Epithelial cell of proximal tubule (primary cell): ENCODE measurements at regions not wholly inside any gene's neighbourhood (a gene's known extent, or its start where the extent isn't known, plus 50 kb on each side); places are given as distances from the start of the nearest gene placed in this dataset.

Experiments used
- DNase-seq: peaks from one replicate; pipeline ENCODE4 v3.0.0-alpha.2; 2011; ENCODE audit warnings: low read depth
- H3K4me3 ChIP-seq: 2 replicates; pipeline ENCODE4 v1.5.1; 2011; ENCODE audit warnings: low read depth, mild to moderate bottlenecking, low read length
- TF ChIP-seq, protein P1 (sequence below): conservative IDR thresholded peaks from 2 replicates; pipeline ENCODE4 v1.5.1; 2012; ENCODE audit warnings: low read depth, mild to moderate bottlenecking, low read length

DNA sequence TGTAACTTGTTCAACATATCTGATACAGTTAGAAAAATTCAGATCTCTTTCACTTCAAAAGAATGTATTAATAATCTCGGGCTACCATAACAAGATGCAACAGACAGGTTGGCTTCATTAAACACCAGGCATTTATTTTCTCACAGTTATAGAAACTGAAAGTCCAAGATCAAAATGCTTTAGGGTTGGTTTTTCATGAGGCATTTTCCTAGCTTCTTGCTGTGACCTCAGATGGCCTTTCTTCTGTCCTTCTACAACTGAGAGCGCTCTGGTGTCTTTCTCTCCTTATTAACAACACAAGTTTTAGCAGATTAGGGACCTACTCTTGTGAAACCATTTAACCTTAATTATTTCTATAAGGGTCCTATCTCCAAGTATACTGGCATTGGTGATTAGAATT is 452.5 kb downstream of the ZNF804A start:
- TF ChIP-seq, protein P1, sequence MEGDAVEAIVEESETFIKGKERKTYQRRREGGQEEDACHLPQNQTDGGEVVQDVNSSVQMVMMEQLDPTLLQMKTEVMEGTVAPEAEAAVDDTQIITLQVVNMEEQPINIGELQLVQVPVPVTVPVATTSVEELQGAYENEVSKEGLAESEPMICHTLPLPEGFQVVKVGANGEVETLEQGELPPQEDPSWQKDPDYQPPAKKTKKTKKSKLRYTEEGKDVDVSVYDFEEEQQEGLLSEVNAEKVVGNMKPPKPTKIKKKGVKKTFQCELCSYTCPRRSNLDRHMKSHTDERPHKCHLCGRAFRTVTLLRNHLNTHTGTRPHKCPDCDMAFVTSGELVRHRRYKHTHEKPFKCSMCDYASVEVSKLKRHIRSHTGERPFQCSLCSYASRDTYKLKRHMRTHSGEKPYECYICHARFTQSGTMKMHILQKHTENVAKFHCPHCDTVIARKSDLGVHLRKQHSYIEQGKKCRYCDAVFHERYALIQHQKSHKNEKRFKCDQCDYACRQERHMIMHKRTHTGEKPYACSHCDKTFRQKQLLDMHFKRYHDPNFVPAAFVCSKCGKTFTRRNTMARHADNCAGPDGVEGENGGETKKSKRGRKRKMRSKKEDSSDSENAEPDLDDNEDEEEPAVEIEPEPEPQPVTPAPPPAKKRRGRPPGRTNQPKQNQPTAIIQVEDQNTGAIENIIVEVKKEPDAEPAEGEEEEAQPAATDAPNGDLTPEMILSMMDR: no peak
- H3K4me3 ChIP-seq: no peak overlapping the region
- no peak for DNase-seq

DNA sequence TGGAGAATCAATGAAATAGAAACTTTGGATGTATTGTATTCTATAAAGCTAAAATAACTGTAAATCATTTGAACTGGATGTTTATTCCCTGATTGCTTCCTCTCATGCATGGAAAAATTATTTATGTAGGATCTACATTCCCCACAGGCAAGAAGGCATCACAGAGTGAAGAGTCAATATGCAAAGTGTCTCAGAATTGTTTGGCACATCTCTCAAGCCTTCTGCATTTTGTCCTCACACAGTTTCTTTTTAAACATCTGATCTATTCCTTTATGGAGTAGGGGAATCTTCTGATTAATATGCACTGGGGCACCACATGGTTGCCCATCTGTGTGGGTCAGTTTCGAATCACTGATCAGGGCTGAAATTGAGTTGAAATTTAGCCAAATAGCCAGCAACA is 465.4 kb downstream of the ZNF804A start:
- TF ChIP-seq, protein P1: no peak

DNA sequence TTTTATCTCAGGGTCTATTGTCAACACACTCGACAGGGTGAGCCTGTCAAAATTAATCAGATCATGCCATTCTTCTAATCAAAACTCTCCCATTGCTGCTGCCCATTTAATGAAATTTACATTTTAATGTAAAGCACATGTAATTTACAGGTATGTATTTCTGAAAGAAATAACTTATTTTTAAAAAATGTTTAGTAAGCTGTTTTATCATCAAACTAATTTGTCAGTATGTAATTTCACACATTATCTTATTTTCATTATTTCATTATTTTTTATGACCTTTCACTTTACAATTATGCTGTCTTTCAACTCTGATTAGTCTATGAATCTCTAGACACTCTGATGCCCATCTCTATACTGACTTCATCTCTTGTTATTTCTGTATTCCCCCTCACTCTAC is 467.8 kb downstream of the ZNF804A start:
- DNase-seq: no peak
- H3K4me3 ChIP-seq: no peak overlapping the region
- TF ChIP-seq, protein P1: no peak

More for the DNA sequence above, 465.4 kb downstream of the ZNF804A start:
- H3K4me3 ChIP-seq: no peak overlapping the region
- DNase-seq: peak; percentile 22

DNA sequence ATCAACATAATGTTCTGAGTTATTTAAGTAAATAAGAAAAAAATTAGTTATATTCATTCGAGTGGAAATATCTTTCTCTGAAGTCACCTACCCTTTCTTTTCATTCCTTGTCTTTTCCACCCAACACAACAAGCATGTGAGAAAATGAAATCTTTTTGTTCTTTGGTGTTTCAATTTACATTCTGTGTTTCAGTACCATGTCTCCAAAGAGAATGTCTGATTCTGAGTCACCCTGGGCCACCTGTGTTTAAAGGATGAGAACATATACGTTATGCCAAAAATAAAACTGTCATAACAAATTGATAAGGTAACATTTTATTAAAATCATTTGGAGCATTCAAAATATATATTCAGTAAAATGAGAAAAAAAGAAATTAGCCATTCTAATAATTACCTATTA is 470.8 kb downstream of the ZNF804A start:
- TF ChIP-seq, protein P1: no peak
- no peak overlapping the region for H3K4me3 ChIP-seq
- no peak for DNase-seq

DNA sequence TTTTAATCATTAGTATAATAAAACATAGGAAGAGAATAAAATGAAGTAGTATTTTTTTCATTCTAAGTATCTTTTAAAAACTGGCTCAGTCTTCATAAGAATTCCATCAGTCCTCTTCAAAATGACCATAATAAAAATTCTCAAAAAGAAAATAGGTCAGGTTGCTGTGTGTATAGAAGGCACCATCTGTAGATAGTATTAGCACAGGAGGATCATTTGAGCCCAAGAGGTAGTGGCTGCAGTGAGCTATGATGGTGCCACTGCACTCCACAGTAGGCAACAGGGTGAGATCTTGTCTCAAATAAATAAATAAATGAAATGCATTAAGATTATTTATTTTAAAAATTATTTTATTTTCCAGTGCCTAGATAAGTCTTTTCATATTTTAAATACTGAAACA is 475.8 kb downstream of the ZNF804A start:
- no peak for DNase-seq

DNA sequence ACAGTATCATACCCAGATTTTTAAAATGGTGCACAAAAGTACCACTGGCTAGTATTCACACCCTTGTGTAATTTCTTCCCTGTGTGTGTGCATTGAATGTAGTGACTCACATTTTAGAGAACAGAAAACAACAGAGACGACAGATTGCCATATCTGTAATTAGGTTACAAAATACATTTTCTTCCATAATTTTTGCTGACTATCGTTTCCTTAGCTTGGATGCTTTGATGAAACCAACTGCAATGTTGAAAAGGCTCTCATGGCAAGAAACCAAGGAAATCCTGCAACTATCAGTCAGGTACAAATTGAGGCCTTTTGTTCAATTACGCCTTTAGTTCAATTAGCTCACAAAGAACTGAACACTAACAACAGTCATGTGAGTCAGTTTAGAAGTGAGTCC is 484.4 kb downstream of the ZNF804A start:
- TF ChIP-seq, protein P1: no peak
- no peak for DNase-seq
- H3K4me3 ChIP-seq: no peak overlapping the region

More for the DNA sequence above, 475.8 kb downstream of the ZNF804A start:
- H3K4me3 ChIP-seq: no peak overlapping the region
- TF ChIP-seq, protein P1: no peak

DNA sequence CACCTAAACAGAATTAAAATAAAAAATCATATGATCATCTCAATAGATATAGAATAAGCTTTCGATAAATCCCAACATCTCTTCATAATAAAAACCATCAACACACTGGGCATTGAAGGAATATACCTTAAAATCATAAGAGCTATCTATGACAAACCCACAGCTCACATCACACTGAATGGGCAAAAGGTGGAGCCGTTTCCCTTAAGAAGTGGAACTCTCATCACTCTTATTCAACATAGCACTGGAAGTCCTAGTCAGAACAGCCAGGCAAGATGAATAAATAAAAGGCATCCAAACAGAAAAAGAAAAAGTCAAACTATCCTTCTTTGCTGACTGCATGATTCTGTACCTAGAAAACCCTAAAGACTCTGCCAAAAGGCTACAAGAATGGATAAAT is 510.3 kb downstream of the ZNF804A start:
- no peak for DNase-seq
- H3K4me3 ChIP-seq: no peak overlapping the region
- TF ChIP-seq, protein P1: no peak
